ENCODE measurements at regions not wholly inside any gene's neighbourhood (a gene's known extent, or its start where the extent isn't known, plus 50 kb on each side); places are given as distances from the start of the nearest gene placed in this dataset.

DNA sequence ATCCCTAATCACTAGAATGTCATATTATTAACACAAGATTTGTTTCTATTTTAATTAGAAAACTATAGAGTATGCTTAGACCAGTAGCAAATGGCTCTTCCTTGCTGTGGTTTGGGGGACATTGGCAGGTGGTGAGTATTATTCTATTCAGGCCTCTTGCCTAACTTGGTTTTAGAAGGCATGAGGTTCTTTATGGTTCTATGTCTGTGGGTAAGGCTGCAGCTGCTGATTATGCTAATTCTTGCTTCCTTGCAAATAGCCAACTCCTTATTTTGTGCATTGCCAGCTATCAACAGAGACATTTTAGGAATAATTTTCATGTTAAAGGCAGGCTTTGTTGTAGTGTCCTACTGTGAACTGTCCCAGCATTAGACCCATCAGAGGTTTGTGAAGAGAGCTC lies 1344.9 kb downstream of the UQCRFS1 start:
- DNase-seq = no peak
- H3K36me3 ChIP-seq (ENCODE audit: low read depth) = no peaks in the 10 kb centered on the region
- no TSS peak for BruUV-seq (replicated peaks)
- CTCF ChIA-PET = no interaction called here
- TF ChIP-seq, protein P1, sequence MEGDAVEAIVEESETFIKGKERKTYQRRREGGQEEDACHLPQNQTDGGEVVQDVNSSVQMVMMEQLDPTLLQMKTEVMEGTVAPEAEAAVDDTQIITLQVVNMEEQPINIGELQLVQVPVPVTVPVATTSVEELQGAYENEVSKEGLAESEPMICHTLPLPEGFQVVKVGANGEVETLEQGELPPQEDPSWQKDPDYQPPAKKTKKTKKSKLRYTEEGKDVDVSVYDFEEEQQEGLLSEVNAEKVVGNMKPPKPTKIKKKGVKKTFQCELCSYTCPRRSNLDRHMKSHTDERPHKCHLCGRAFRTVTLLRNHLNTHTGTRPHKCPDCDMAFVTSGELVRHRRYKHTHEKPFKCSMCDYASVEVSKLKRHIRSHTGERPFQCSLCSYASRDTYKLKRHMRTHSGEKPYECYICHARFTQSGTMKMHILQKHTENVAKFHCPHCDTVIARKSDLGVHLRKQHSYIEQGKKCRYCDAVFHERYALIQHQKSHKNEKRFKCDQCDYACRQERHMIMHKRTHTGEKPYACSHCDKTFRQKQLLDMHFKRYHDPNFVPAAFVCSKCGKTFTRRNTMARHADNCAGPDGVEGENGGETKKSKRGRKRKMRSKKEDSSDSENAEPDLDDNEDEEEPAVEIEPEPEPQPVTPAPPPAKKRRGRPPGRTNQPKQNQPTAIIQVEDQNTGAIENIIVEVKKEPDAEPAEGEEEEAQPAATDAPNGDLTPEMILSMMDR (conservative IDR thresholded peaks at IDR 0.05) = no peak
- no peak for TF ChIP-seq EZH2 (IDR thresholded peaks at IDR 0.05; ENCODE audit: low read depth)
- no peaks in the 10 kb centered on the region for H3K4me1 ChIP-seq (replicated peaks; ENCODE audit: insufficient read depth)
- H3K9me2 ChIP-seq (ENCODE audit: insufficient read depth) = no peaks in the 10 kb centered on the region
- POLR2A ChIA-PET (ENCODE audit: unreplicated experiment) = no interaction called here
- H3K9me3 ChIP-seq (ENCODE audit: insufficient read depth, low read depth) = no peaks in the 10 kb centered on the region
- H3K27me3 ChIP-seq (ENCODE audit: insufficient read depth, low read depth) = no peaks in the 10 kb centered on the region
- no peak overlapping the region for H3K4me3 ChIP-seq
- no peak overlapping the region for H2AFZ ChIP-seq
- intact Hi-C loops (cut with micrococcal nuclease; ENCODE audit: unreplicated experiment) = no loop called here
- H3F3A ChIP-seq (ENCODE audit: insufficient read depth, low read depth) = no peaks in the 10 kb centered on the region
- no peak overlapping the region for H3K27ac ChIP-seq
- no peaks in the 10 kb centered on the region for H3K79me2 ChIP-seq (ENCODE audit: low read depth)
- H4K20me1 ChIP-seq (ENCODE audit: insufficient read depth) = no peaks in the 10 kb centered on the region
- H3K4me2 ChIP-seq = no peak overlapping the region

DNA sequence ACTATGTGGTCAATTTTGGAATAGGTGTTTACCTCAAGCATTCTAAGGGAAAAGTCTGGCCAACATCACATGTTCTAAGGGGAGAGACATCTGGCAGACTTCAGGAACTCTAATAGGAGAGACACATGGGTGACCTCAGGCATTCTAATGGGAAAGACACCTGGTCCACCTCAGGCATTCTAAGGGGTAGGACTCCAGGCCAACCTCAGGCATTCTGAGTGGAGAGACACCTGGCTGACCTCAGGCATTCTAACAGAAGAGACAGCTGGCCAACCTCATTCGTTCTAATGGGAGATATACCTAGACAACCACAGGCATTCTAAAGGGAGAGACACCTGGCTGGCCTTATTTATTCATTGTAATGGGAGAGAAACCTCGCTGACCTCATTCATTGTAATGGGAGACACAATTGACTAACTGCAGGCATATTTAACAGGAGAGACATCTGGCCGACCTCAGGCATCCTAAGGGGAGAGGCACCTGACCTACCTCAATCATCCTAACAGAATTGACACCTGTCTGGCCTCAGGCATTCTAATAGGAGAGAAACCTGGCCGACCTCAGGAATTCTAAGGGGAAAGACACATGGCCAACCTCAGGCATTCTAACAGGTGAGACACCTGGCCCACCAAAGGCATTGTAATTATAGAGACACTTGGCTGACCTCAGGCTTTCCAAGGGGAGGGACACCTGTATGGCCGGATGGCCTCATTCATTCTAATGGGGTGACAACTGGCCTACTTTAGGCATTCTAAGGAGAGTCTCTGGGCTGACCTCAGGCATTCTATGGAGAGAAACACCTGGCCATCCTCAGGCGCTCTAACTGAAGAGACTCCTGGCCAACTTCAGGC lies 1346.8 kb downstream of the UQCRFS1 start:
- intact Hi-C loops (cut with micrococcal nuclease; ENCODE audit: unreplicated experiment) = no loop called here

DNA sequence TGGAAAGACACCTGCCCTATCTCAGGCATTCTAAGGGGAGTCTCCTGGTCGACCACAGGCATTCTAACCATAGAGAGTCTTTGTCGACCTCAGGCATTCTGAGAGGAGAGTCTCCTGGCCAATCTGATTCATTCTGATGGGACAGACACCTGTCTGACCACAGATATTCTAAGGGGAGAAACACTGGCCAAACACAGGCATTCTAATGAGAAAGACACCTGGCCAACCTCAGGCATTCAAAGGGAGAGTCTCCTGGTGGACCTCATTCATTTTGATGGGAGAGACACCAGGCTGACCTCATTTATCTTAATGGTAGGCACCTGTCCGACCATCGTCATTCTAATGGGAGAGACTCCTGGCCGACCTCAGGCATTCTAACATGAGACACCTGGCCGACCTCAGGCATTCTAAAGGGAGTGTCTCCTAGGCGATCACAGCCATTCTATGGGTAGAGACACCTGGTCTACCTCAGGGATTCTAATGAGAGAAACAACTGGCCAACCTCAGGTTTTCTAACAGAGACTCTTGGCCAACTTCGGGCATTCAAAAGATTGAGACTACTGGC lies 1351.5 kb downstream of the UQCRFS1 start:
- intact Hi-C loops (cut with micrococcal nuclease; ENCODE audit: unreplicated experiment) = no loop called here
- no peaks in the 10 kb centered on the region for H4K20me1 ChIP-seq (ENCODE audit: insufficient read depth)
- H3K9me3 ChIP-seq (ENCODE audit: insufficient read depth, low read depth) = no peaks in the 10 kb centered on the region
- no peak overlapping the region for H3K4me2 ChIP-seq
- POLR2A ChIA-PET (ENCODE audit: unreplicated experiment) = no interaction called here
- no peaks in the 10 kb centered on the region for H3F3A ChIP-seq (ENCODE audit: insufficient read depth, low read depth)
- no peak overlapping the region for H3K27ac ChIP-seq
- no peaks in the 10 kb centered on the region for H3K4me1 ChIP-seq (replicated peaks; ENCODE audit: insufficient read depth)
- H3K4me3 ChIP-seq = no peak overlapping the region
- TF ChIP-seq, protein P1 (conservative IDR thresholded peaks at IDR 0.05) = no peak
- TF ChIP-seq EZH2 (IDR thresholded peaks at IDR 0.05; ENCODE audit: low read depth) = no peak
- H3K9me2 ChIP-seq (ENCODE audit: insufficient read depth) = no peaks in the 10 kb centered on the region
- no peak overlapping the region for H2AFZ ChIP-seq
- no TSS peak for BruUV-seq (replicated peaks)
- H3K79me2 ChIP-seq (ENCODE audit: low read depth) = no peaks in the 10 kb centered on the region
- H3K27me3 ChIP-seq (ENCODE audit: insufficient read depth, low read depth) = peaks cover 33% of the 10 kb centered on the region
- H3K36me3 ChIP-seq (ENCODE audit: low read depth) = no peaks in the 10 kb centered on the region
- no peak for DNase-seq
- CTCF ChIA-PET = no interaction called here

More for the DNA sequence above, 1346.8 kb downstream of the UQCRFS1 start:
- BruUV-seq (replicated peaks) = no TSS peak
- DNase-seq = no peak
- CTCF ChIA-PET = no interaction called here
- Histone ChIP-seq H3K27me3 (ENCODE audit: insufficient read depth, low read depth) (peaks cover 7% of the 10 kb centered on the region; the same call in 1 of the 2 replicates), H3K27ac (no peak overlapping the region), H2AFZ (no peak overlapping the region), H3F3A (ENCODE audit: insufficient read depth, low read depth) (no peaks in the 10 kb centered on the region), H4K20me1 (ENCODE audit: insufficient read depth) (no peaks in the 10 kb centered on the region), H3K4me1 (replicated peaks; ENCODE audit: insufficient read depth) (no peaks in the 10 kb centered on the region), H3K79me2 (ENCODE audit: low read depth) (no peaks in the 10 kb centered on the region), H3K9me3 (ENCODE audit: insufficient read depth, low read depth) (no peaks in the 10 kb centered on the region), H3K36me3 (ENCODE audit: low read depth) (no peaks in the 10 kb centered on the region), H3K4me2 (no peak overlapping the region), H3K4me3 (no peak overlapping the region), H3K9me2 (ENCODE audit: insufficient read depth) (no peaks in the 10 kb centered on the region)
- POLR2A ChIA-PET (ENCODE audit: unreplicated experiment) = no interaction called here
- TF ChIP-seq EZH2 (IDR thresholded peaks at IDR 0.05; ENCODE audit: low read depth) = no peak
- TF ChIP-seq, protein P1 (conservative IDR thresholded peaks at IDR 0.05) = no peak

All from PC-9 (cell line).